ENCODE measurements at regions not wholly inside any gene's neighbourhood (a gene's known extent, or its start where the extent isn't known, plus 50 kb on each side); places are given as distances from the start of the nearest gene placed in this dataset.

DNA sequence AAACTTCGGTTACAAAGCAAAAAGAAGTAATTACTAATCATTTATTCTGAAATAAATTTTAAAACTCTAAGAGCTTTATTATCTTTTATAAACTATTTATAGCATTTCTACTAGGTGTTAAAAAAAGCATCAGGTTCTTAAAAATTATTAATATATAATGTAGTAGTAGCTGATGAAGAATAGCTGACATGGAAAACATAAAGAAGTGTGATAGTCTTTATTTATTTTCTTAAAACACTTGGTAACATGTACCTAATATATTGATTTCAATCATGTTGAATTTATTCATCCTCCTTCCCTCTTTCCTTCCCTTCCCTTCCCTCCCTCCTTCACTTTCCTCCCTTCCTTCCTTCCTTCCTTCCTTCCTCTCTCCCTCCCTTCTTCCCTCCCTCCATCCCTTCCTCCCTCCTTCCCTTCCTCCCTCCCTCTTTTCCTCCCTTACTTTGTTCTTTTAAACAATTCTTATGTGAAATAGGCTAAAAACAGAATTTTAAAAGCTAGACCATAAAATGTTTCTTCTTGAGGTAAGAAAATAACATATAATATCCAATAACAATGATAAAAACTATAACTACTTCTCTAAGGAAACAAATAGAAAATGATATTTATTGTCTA, 913.9 kb upstream of the MAP3K7 start:
- intact Hi-C loops (cut with DNase I, micrococcal nuclease): no loop called here
- TF ChIP-seq, protein P1, sequence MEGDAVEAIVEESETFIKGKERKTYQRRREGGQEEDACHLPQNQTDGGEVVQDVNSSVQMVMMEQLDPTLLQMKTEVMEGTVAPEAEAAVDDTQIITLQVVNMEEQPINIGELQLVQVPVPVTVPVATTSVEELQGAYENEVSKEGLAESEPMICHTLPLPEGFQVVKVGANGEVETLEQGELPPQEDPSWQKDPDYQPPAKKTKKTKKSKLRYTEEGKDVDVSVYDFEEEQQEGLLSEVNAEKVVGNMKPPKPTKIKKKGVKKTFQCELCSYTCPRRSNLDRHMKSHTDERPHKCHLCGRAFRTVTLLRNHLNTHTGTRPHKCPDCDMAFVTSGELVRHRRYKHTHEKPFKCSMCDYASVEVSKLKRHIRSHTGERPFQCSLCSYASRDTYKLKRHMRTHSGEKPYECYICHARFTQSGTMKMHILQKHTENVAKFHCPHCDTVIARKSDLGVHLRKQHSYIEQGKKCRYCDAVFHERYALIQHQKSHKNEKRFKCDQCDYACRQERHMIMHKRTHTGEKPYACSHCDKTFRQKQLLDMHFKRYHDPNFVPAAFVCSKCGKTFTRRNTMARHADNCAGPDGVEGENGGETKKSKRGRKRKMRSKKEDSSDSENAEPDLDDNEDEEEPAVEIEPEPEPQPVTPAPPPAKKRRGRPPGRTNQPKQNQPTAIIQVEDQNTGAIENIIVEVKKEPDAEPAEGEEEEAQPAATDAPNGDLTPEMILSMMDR (IDR thresholded peaks at IDR 0.05): no peak
- DNase-seq: no peak
- Histone ChIP-seq H3K4me1 (ENCODE audit: low read depth) (no peaks in the 10 kb centered on the region), H3K36me3 (ENCODE audit: low read depth) (no peaks in the 10 kb centered on the region), H3K9me3 (no peaks in the 10 kb centered on the region), H3K4me3 (no peak overlapping the region)
- no peak for ATAC-seq

DNA sequence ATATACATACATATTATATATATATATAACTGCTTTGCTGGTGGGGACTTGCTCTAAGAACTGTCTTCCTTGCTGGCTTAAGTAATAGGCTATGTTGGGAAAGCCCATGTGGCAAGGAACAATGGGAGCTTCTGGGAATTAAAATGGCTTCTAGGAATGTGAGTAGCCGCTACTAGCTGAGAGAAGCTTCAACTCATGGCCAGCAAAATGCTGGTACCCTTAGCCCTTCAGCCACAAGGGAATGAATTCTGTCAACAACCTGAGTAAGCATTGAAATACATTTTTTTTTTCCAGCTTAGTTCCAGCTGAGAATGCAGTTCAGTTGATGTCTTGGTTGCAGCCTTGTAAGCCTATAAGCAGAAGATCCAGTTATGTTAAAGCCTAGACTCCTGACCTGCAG, 911.7 kb upstream of the MAP3K7 start:
- Histone ChIP-seq H3K4me3 (no peak overlapping the region), H3K4me1 (ENCODE audit: low read depth) (no peaks in the 10 kb centered on the region), H3K36me3 (ENCODE audit: low read depth) (no peaks in the 10 kb centered on the region), H3K9me3 (no peaks in the 10 kb centered on the region)
- TF ChIP-seq, protein P1 (IDR thresholded peaks at IDR 0.05): no peak
- DNase-seq (no peak), ATAC-seq (no peak)
- intact Hi-C loops (cut with DNase I, micrococcal nuclease): no loop called here

DNA sequence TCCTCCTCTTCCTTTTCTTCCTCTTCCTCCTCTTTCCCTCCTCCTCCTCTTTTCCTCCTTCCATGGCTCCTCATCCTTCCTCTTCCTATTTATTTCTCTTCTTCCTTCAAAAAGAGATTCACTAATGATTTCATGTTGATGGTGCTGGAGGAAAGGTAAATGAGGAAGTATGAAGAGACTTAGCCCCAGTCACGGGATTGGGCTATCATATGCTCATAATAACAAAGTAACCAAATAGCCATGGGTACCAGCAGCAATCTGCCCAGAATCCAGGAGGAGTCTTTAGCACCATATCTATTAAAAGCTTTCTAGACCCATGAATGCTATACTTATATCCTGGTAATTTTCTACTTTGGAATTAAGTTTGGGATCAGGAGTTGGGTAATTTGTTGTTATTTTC, 910.9 kb upstream of the MAP3K7 start:
- DNase-seq: no peak
- H3K9me3 ChIP-seq: no peaks in the 10 kb centered on the region
- no peaks in the 10 kb centered on the region for H3K36me3 ChIP-seq (ENCODE audit: low read depth)
- H3K4me1 ChIP-seq (ENCODE audit: low read depth): no peaks in the 10 kb centered on the region
- ATAC-seq: no peak
- intact Hi-C loops (cut with DNase I, micrococcal nuclease): no loop called here
- TF ChIP-seq, protein P1 (IDR thresholded peaks at IDR 0.05): no peak
- no peak overlapping the region for H3K4me3 ChIP-seq

DNA sequence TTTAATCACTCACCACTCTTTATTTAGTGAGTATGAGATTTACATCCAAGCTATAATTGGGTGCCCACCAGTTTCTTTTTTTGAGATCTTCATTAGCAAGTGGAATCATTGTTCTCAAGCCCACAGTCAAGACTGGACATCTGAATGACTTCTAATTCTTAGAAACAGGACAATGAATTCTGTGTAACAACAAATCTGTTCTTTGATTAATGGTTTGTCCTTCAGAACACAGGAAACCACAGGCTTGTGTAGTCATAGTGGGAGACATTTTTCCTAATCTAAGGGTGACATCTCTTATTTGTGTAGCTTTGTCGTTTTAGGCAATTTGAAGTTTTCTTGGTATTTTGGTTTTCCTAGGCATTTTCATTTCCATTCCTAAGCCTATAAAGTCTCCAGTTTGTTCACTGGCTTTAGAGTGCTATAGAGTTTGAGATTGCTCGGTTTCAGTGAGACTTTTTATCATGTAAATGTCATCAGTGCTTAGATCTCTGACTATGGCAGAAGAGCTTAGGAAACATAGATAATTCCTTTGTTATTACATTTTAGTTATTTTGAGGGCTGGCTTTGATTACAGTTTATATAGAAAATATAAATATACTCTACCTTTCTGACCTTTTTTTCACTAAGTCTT, 903.9 kb upstream of the MAP3K7 start:
- intact Hi-C loops (cut with DNase I, micrococcal nuclease): no loop called here
- H3K4me3 ChIP-seq: no peak overlapping the region

DNA sequence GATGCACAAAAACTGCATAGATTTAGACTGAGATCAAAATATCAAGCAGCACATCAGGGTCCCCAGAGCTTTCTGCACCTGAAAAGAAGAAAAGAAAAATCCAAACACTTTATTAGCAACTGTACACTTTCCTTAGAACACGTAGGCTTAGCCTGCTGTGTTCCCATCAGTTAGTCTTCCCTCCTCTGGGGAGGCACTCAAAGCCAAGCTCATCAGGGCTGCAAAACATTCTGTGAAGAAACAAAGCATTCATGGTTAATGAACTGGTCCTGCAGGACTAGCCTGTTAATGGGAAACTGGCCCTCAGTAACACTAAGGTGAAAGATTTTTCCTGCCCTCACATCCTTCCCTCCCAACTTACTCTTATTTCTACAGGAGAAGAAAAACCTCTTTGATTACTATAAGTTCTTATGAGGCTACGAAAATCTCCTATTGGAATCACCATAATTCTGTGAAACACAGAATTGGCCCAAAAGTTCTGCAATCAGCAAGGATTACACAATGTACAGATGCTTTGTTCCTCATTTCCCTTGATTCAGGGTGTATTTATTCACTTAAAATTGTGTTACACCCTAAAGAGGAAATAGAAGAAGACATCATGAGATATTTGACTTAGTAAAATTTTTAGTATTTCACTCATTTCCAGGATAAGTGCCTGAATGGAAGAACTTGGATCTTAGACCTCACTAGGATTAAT, 901.0 kb upstream of the MAP3K7 start:
- H3K9me3 ChIP-seq: no peaks in the 10 kb centered on the region
- TF ChIP-seq, protein P1 (IDR thresholded peaks at IDR 0.05): no peak

More for the DNA sequence above, 903.9 kb upstream of the MAP3K7 start:
- no peaks in the 10 kb centered on the region for H3K36me3 ChIP-seq (ENCODE audit: low read depth)
- TF ChIP-seq, protein P1 (IDR thresholded peaks at IDR 0.05): no peak
- no peaks in the 10 kb centered on the region for H3K4me1 ChIP-seq (ENCODE audit: low read depth)
- DNase-seq (no peak), ATAC-seq (no peak)
- H3K9me3 ChIP-seq: no peaks in the 10 kb centered on the region

More for the DNA sequence above, 901.0 kb upstream of the MAP3K7 start:
- H3K4me1 ChIP-seq (ENCODE audit: low read depth): peaks cover 1% of the 10 kb centered on the region
- no peak overlapping the region for H3K4me3 ChIP-seq
- intact Hi-C loops (cut with DNase I, micrococcal nuclease): no loop called here
- ATAC-seq (no peak), DNase-seq (no peak)
- no peaks in the 10 kb centered on the region for H3K36me3 ChIP-seq (ENCODE audit: low read depth)
